Tongue (tissue), 1 donor: ENCODE measurements at regions not wholly inside any gene's neighbourhood (a gene's known extent, or its start where the extent isn't known, plus 50 kb on each side); places are given as distances from the start of the nearest gene placed in this dataset.

Experiments used
- DNase-seq: peaks from one replicate; pipeline ENCODE4 v3.0.0-alpha.2; 2015

- no peak for DNase-seq
Observed at GRCh38 chr2:163368655-163369054, 367.2 kb downstream of the FIGN start.

GRCh38 chr2:163367825-163368582 is 367.8 kb downstream of the FIGN start:
- DNase-seq, result no peak

- no peak for DNase-seq
Observed at GRCh38 chr2:163364736-163365135, 371.1 kb downstream of the FIGN start.

GRCh38 chr2:163353551-163353950 is 382.3 kb downstream of the FIGN start:
- no peak for DNase-seq

GRCh38 chr2:163351966-163352365 is 383.8 kb downstream of the FIGN start:
- no peak for DNase-seq

GRCh38 chr2:163351143-163351542 is 384.7 kb downstream of the FIGN start:
- DNase-seq, result no peak

- peak; percentile 43 for DNase-seq
Observed at GRCh38 chr2:163348857-163349380, 386.9 kb downstream of the FIGN start.

- DNase-seq, result peak; percentile 82
Observed at GRCh38 chr2:163347982-163348856, 387.6 kb downstream of the FIGN start.

- peak; percentile 82 for DNase-seq
Observed at GRCh38 chr2:163345795-163346573, 389.8 kb downstream of the FIGN start.

GRCh38 chr2:163343316-163343715 is 392.5 kb downstream of the FIGN start:
- DNase-seq, result no peak

GRCh38 chr2:163341426-163341825 is 394.4 kb downstream of the FIGN start:
- DNase-seq, result no peak

- no peak for DNase-seq
Observed at GRCh38 chr2:163338270-163338669, 397.5 kb downstream of the FIGN start.

- DNase-seq, result peak; percentile 24
Observed at GRCh38 chr2:163324677-163325076, 411.1 kb downstream of the FIGN start.

GRCh38 chr2:163319006-163319405 is 416.8 kb downstream of the FIGN start:
- DNase-seq, result no peak

- no peak for DNase-seq
Observed at GRCh38 chr2:163314712-163315111, 421.1 kb downstream of the FIGN start.

GRCh38 chr2:163312713-163313112 is 423.1 kb downstream of the FIGN start:
- DNase-seq, result no peak

GRCh38 chr2:163306647-163307046 is 429.2 kb downstream of the FIGN start:
- no peak for DNase-seq

- no peak for DNase-seq
Observed at GRCh38 chr2:163302141-163302540, 433.7 kb downstream of the FIGN start.

- no peak for DNase-seq
Observed at GRCh38 chr2:163291790-163292189, 444.0 kb downstream of the FIGN start.

- no peak for DNase-seq
Observed at GRCh38 chr2:163281717-163282116, 443.1 kb upstream of the KCNH7 start.

- DNase-seq, result no peak
Observed at GRCh38 chr2:163269374-163270021, 430.9 kb upstream of the KCNH7 start.

GRCh38 chr2:163266772-163267171 is 428.2 kb upstream of the KCNH7 start:
- DNase-seq, result no peak
